Hematopoietic multipotent progenitor cell treated with erythropoietin and hydrocortisone succinate and interleukin-3 and kit ligand, for 4 days (in vitro differentiated cells): ENCODE measurements at regions not wholly inside any gene's neighbourhood (a gene's known extent, or its start where the extent isn't known, plus 50 kb on each side); places are given as distances from the start of the nearest gene placed in this dataset.
"Not testable (repeated sequence)": the region's sequence is repeated elsewhere in the genome, so short reads cannot be mapped to it uniquely, and the experiment has no call there.

Source experiments
- DNase-seq: peaks from one replicate; pipeline ENCODE4 v3.0.0-alpha.2; 2015

DNA sequence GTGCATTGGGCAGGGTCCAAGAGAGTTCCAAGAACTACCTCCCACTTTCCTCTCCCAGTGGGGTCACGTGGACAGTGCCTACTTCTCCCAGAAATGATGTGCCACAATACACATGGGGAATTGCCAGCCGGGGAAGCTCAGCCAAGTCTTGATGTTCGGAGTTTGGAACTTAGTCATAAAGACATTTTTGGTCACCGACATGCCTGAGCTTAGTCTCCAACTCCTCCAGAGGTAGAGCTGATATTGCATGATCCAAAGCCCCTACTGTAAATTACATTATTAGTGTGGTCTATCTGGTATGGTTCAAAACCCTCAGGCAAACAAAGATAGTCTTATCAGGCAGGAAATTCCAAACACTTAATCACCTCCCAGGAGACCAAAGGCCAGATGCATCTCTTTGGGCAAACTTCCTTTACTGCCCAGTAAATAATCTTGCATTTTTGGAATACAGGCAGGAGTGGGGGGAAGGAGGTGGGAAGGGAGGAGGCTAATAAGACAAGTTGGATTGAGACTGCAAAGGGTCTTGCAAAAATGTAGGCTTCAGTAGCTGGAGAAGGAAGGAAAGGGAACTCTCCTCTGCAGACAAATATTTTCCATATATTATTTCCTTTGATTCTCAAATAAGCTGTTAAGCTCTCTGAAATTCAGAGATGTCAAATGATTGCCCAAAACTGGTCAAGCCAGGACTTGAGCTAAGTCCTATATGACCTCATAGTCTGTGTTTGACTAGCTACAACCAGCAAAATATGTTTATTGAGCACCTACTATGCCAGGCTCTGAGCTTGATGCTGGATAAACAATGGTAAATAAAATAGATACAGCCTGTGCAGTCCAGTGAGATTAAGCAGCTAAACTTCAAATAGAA, 99.4 kb downstream of the DRD1 start:
- DNase-seq = no peak

DNA sequence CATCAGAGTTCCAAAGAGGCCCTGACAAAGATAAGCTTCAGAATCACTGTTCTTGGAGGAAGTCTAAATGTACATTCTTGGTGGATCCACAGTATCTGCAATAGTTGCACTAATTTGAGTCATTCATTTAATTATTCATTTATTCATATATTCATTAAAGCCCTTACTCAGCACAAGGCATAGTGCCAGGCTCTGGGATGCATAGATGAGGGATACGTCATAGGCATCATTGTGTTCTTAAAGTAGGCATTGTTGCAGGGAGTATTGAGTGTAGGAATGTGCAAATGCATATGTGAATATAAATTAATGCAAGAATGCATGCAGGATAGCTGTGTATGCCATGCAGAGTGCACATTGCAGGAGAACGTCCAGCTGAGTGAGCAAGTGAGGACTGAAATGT, 100.7 kb downstream of the DRD1 start:
- no peak for DNase-seq

DNA sequence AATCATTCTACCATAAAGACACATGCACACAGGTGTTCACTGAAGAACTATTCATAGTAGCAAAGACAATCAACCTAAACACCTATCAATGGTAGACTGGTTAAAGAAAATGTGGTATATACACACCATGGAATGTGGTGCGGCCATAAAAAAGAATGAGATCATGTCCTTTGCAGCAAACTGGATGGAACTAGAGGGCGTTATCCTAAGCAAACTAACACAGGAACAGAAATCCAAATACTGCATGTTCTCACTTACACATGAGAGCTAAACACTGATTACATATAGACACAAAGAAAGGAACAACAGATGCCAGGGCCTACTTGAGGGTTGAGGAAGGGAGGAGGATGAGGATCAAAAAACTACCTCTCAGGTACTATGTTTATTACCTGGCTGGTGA, 103.8 kb downstream of the DRD1 start:
- DNase-seq = no peak

DNA sequence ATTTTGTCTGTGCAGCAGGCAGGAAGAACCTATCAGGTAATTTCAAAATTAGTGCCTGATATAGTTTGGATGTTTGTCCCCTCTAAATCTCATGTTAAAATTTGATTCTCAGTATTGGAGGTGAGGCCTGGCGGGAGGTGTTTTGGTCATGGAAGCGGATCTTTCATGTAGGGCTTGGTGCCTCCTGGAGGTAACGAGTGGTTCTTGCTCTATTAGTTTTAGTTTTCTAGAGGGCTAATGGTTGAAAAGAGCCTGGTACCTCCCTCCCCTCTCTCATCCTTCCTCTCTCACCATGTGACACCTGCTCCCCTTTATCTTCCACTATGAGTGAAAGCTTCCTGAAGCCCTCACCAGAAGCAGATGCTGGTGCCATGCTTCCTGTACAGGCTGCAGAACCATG, 106.3 kb downstream of the DRD1 start:
- DNase-seq = no peak

DNA sequence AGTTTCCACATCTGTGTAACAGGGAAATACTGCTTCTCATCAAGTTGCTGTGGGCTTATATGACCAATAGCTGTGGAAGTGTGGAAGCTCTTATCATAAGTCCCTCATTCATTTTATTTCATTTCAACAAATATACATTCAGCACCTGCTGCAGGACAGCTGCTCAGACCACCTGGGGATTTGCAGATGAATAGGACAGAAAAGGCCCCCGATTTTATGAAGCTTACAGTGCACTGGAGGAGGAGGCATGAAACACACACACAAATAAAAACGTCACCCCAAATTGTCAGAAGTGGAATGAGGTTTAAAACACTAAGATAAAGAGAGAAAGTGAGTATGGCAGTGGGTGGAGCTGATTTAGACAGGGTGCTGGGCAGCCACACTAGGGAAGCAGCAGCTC, 107.2 kb downstream of the DRD1 start:
- no peak for DNase-seq

DNA sequence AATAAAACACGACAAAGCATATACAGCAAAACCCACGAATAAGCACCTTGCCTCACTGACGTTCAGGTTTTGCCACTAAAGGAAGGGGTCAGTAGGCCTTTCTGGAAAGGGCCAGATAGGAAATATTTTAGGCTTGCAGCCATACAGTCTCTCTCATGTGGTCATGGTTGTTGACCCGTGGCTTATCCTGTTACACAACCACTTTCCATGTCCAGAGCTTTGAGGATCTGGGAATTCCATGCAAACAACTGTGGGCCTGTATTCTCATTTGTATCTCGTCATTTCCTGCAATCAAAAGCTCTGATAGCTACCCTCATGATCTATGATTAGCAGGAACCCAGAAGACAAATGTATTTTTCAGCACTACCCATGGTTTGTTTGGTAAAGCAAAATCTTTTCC, 108.3 kb downstream of the DRD1 start:
- no peak for DNase-seq

DNA sequence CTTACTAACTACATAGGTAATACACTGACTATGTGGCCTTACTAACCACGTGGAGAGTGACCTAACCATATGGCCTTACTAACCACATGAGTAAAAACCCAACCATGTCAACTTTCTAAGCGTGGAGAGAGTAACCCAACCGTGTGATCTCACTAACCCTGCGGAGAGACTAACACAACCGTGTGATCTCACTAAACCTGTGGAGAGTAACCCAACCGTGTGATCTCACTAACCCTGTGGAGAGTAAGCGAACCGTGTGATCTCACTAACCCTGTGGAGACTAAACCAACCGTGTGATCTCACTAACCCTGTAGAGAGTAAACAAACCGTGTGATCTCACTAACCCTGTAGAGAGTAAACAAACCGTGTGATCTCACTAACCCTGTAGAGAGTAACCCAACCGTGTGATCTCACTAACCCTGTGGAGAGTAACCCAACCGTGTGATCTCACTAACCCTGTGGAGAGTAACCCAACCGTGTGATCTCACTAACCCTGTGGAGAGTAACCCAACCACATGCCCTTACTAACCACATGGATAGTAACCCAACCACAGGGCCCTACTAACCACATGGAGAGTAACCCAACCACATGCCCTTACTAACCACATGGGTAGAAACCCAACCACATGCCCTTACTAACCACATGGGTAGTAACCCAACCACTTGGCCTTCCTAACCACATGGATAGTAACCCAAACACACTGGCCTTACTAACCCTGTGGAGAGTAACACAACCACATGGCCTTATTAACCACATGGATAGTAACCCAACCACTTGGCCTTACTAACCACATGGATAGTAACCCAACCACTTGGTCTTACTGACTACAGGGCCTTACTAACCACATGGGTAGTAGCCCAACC, 112.6 kb downstream of the DRD1 start:
- not testable (repeated sequence) for DNase-seq

DNA sequence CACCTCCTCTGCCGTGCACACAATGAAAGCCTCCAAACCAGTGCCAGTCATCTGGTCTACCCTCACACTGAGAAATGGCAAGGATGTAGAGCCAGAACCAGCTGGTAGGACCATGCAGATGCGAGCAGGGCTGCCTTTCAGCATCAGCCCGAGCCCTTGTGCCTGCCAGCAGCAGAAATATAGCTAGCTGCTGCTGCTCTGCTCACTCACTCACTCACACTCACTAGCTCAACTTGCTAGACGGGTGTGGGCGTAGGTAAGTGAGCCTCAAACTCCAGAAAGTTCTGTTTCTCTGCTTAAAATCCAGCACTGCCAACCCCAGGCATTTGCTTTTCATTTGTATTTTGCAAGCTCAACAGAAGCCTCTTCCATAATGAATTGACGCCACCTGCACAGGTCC, 114.0 kb downstream of the DRD1 start:
- no peak for DNase-seq

DNA sequence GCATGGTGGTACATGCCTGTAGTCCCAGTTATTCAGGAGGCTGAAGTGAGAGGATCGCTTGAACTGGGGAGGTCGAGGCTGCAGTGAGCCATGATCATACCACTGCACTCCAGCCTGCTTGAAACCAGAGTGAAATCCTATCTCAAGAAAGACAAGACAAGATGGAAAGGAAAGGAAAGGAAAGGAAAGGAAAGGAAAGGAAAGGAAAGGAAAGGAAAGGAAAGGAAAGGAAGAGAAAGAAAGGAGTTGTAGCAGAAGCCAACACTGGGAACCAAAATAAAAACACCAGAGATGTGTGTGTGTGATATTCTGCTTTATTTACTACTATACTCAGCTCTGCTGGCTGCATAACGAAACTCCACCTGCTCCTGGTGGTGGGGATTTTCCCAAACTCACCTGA, 115.3 kb downstream of the DRD1 start:
- no peak for DNase-seq

DNA sequence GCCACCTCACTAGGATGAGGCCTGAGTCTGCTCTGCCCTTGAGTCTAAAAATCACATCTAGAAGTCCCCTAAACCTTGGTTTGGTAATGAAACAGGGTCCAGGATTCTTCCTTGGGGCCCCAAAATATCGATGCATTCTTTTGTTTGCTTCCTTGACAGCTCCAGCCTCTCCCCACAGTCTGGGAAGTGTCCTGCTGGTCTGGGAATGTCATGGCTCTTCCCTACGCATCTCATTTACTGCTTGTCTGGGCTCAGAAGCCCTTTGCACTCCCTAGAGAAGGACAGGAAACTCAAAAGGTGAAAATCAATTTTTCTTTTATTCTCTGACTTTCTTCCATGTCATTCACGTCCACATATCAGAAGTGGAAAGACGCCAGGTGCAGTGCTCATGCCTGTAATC, 115.8 kb downstream of the DRD1 start:
- no peak for DNase-seq

DNA sequence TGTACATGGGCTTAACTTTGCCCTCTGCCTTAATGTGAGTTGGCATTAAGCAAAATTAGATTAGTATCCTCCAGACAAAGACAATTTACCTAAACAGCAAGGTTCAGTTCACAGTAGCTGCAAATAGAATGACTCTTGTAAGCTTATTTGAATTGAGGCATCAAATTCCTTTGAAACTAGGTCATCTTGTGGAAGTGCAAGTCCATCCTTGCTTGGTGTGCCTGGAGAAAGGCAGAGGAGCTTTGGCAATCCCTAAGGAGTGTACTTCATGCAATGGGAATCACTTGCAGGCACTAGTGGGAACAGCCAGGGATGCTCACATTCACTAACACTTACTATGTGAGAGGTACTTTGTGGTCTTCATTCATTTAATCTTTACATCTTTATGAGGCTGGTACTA, 118.3 kb downstream of the DRD1 start:
- DNase-seq = no peak

DNA sequence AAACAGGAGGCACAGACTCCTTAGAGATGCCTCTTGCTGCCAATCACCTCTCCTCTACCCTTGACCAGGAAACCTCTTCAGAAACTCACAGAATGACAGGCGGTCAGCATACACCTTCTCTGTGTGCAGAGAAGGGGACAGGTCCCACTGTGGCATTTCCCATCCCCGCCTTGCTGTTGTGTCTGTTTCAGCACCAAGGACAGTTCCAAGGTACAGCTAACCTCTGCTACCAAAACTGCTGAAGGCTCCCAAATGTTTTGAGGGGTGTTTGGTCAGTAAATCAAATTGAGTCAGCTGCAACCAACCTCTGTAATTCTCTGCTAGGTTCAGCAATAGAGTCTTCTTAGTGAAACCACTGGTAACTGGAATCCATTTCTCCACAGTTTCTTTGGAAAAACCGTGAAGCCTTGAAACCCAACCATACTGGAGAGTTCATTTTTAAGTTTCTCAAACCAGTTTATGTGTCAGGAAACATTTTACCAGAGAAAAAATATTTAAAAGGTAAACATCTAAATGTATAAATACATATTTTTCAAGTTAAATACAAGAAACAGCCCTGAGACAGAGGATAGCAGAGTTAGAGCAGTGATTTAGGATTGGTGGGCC, 122.0 kb downstream of the DRD1 start:
- peak; percentile 69 for DNase-seq

DNA sequence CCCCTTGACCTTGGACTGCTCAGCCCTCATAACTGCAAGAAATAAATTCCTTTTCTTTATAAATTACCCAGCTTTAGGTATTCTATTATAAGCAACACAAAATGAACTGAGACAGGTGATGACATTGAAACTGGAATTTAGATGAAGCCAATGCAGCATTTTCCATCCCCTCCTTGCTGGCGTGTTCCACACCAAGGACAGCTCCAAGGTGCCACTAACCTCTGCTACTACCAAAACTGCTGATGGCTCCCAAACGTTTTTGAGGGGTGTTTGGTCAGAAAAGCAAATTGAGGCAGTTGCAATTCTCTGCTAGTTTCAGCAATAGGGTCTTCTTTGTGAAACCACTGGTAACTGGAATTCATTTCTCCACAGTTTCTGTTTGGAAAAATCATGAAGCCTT, 124.8 kb downstream of the DRD1 start:
- DNase-seq = no peak

DNA sequence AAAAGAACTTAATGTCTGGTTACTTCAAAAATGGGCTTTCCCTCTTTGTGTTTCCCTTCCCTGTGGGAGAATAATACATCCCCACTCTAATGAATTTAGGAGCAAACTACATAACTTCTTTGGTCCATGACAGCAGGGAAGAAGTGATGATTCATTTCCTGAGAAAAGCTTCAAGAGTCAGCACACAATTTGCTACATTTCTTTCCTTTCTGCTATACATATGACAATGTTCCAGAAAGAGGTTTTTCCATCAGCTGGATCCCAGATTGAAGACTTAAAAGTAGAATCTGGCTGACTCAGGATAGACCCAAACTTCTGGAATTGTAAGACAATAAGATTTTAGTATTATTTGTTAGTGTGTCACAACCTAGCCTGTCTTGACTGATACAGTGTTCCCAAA, 126.1 kb downstream of the DRD1 start:
- no peak for DNase-seq

DNA sequence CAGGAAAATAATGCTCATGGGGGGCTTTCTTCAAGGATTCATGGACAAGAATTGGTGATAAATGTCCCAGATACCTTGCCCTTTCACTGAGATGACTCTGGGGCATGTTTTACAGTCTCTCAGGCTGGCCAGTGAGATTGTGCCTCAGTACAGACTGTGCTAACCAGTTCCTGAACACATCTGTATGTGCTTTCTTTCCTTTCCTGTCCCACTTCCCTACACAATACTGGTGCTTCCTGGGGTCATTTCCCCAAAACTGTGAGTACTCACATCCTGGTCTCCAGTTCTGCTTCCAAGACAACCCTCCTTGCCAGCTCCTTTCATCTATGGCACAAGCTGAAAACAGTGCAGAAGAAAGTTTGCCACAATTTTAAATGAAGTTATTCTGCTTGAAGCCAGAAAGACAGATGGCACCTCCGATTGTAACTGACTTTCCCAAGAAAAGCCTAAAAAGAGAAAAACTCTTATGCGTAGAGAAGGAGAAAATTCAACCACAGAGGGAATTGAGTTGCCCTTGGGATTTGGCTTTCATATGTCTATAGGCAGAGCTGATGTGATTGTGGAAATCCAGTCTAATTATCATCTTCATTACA, 134.7 kb downstream of the DRD1 start:
- DNase-seq = no peak

DNA sequence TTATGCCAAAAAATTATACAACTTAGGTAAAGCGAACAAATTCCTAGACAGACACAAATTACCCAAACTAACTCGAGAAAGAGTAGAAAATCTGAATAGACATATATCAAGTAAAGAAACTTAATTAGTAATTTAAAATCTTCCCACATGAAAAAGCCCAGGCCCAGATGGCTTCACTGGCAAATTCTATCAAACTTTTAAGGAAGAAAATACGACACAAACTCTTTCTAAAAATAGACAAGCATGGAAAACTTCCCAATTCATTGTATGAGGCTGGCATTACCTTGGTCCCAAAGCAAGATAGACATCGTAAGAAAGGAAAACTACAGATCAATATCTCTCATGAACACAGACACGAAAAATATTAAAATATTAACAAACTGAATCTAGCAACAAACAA, 135.3 kb downstream of the DRD1 start:
- DNase-seq = no peak

DNA sequence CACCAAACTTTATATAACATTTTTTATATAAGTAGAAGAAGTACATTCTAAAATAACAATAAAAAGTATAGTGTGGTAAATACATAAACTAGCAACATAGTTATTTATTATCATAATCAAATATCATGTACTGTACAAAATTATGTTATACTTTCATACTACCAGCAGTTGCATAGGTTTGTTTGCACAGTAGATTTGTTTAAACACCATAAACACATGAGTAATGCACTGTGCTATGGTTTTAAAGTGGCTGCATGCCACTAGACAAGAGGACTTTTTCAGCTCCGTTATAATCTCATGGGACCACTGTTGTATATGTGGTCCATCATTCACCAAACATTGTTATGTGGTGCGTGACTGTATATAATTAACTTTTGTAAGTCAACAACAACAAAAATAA, 137.6 kb downstream of the DRD1 start:
- DNase-seq = no peak

DNA sequence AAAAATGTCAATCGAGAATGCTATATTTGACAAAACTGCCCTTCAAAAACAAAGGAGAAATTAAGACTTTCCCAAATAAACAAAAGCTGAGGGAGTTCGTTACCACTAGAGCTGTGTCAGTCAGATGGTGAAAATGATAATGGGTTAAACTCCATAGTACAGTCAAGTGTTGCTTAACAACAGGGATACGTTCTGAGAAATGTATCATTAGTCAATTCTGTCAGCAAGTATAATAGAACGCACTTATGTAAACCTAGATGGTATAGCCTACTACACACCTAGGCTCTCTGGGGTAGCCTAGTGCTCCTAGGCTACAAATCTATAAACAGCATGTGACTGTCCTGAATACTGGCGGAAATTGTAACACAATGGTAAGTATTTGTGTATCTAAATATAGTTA, 138.7 kb downstream of the DRD1 start:
- no peak for DNase-seq

DNA sequence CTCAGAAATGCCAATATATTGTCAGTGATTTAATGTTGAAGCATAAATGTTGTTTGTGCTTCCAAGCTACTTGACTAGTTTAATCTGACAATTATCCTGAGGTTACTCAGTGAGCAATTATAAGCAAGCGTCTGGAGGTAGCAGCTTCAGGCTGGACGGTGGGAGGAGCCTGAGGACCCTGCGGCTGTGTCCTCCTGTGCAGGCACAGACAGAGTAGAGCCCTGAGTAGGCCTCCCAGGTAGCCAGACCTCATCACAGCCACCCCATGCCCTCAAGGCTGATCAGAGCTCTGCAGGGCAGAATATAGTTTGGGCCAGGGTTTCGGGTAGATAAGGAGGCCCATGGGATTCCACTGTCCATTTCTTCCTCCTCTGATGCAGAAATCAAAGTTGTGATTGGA, 153.6 kb downstream of the DRD1 start:
- DNase-seq = no peak

DNA sequence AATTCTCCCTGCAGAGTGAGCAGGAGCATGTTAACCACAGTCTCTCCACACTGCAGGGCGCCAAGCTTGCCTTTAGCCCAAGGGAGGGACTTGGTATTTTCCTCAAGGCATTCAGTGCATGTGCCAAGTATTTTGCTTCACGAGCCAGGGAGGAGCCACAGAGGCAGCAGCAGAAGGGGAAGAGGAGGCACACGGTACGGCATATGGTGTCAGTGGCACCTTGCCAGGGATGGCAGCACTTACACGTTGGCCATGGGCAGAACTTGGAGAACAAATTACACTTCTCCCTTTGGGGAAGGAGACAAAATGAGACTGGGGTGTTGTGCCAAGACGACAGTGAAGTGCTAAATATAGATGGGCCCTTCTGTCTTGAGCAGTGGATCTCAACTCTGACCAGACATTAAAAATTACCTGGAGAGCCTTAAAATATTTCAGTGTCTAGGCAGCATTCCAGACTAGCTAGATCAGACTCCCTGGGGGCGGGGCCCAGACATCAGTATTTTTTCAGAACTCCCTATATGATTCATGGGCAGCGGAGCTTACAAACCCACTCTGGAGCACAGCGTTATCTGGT, 155.8 kb downstream of the DRD1 start:
- DNase-seq = no peak

DNA sequence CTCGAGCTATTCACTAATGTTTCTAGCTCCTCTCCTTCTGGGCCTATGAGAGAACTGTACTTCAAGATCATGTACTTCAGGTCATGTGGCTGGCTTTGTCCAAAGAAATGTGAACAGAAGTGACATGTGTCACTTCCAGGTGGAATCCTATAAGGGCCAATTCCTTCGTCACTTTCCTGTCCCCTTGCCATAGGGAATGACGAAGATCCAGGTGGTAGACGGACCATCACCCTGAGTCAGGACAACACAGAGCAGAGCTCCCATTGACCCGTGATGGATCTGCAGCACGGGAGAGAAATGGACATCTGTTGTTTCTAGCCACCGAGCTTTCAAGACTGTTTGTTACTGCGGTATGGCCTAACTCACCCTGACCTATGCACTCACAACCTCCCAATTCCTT, 157.0 kb downstream of the DRD1 start:
- no peak for DNase-seq

DNA sequence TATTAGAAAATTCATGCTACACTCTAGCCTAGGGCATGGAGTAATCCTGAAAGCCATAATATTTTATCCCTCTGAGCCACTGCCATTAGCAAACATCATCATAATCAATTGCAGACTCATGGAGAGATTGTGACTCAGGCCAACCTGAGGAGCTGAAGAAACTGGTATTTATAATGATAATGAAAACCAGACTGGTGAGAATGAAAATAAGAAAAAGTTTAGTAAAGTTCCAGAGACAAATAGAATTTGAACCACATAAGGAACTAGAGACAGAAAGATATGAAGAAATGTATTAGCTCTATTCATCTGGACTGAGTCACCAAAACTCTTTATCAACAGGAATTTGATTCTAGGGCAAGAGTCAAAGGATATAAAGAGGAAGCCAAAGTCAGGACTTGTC, 158.7 kb downstream of the DRD1 start:
- no peak for DNase-seq

DNA sequence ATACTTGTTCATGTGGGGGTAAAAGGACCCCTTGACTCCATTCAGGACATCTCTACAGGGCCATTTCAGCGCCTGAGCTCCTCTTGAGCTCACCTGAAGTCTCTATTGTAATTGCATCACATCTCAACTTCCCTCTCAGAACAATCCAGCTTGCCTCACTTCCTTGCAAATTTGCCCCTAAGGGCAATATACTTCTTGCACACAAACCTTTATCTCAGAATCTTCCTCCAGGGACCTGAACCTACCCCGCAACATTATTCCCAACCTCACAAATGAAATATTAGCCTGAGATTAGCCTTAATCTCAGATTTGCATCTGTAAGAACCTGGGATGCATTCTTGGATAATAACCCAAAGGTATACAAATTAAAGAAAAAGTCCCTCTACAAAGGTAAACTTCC, 159.2 kb downstream of the DRD1 start:
- no peak for DNase-seq
